Adrenal gland (tissue), 5 donors: ENCODE measurements at regions not wholly inside any gene's neighbourhood (a gene's known extent, or its start where the extent isn't known, plus 50 kb on each side); places are given as distances from the start of the nearest gene placed in this dataset.

Experiments used
- POLR2A ChIP-seq, 2 donors: fragments of 450-650 bp; IDR thresholded peaks; one replicate each; pipeline ENCODE4 v1.6.1; 2017; ENCODE audit warnings: antibody characterized with exemption in 2 of 2, mild to moderate bottlenecking in 2 of 2, moderate library complexity in 1 of 2
- TF ChIP-seq, protein P1 (sequence below), 6 experiments: fragments of 450-650 bp in 4 of 6; fragments of 200-600 bp in 2 of 6; sonication (generic) in 1 of 6; IDR thresholded peaks; 1 replicate in 5 of 6; 2 replicates in 1 of 6; pipeline versions ENCODE4 v1.5.1 to v1.8.0; 2016 to 2021; ENCODE audit warnings: antibody characterized with exemption in 6 of 6, mild to moderate bottlenecking in 2 of 6, moderate library complexity in 1 of 6
- donor health status: DM: no; HTN: no; CAD: no.

DNA sequence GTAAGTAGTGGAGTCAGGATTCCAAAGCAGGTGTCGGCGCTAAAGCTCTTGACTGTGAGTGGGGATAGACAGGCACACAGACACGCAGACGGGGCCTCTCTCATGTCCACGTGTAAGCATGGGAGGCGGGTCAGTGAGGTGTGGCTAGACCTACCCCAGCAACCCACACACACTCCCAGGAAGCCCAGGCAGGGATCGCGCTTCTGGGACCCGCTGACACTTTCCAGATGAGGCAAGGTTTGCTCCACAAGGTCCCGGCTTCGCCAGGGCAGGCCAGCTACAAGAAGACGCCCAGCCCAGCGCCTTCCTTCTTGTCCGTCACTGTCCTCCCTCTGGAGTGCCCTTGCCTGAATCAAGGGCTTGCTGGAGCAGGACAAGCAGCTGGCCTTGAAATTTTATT is 213.8 kb upstream of the RPL38 start:
- no peak for TF ChIP-seq POLR2A (IDR thresholded peaks at IDR 0.05)
- TF ChIP-seq, protein P1, sequence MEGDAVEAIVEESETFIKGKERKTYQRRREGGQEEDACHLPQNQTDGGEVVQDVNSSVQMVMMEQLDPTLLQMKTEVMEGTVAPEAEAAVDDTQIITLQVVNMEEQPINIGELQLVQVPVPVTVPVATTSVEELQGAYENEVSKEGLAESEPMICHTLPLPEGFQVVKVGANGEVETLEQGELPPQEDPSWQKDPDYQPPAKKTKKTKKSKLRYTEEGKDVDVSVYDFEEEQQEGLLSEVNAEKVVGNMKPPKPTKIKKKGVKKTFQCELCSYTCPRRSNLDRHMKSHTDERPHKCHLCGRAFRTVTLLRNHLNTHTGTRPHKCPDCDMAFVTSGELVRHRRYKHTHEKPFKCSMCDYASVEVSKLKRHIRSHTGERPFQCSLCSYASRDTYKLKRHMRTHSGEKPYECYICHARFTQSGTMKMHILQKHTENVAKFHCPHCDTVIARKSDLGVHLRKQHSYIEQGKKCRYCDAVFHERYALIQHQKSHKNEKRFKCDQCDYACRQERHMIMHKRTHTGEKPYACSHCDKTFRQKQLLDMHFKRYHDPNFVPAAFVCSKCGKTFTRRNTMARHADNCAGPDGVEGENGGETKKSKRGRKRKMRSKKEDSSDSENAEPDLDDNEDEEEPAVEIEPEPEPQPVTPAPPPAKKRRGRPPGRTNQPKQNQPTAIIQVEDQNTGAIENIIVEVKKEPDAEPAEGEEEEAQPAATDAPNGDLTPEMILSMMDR (IDR thresholded peaks at IDR 0.05) = no peak
